IPS DF 4.7 (cell line): ENCODE measurements at regions not wholly inside any gene's neighbourhood (a gene's known extent, or its start where the extent isn't known, plus 50 kb on each side); places are given as distances from the start of the nearest gene placed in this dataset.

Experiments used
- DNase-seq: peaks from one replicate; pipeline ENCODE4 v3.0.0-alpha.2; 2013; ENCODE audit warnings: low spot score; ENCODE audit errors: extremely low read depth

DNA sequence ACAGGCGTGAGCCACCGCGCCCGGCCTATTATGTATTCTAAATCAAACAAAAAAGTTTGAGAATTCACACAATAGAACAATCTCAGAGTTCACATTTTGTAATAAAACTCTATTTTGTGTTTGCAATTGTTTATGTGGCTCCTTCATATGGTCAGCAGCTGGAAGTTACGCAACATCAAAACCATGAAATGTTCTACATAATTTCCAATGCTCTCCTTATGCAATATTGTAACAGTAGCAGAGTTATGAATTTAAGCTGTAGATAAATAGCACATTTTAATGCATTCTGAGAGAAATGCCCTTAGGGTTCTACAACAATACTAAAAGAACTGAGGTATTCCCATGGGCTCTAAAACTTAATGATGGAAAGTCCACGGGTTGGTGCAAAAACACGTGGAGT is 62.3 kb upstream of the COL11A1 start:
- DNase-seq: no peak

DNA sequence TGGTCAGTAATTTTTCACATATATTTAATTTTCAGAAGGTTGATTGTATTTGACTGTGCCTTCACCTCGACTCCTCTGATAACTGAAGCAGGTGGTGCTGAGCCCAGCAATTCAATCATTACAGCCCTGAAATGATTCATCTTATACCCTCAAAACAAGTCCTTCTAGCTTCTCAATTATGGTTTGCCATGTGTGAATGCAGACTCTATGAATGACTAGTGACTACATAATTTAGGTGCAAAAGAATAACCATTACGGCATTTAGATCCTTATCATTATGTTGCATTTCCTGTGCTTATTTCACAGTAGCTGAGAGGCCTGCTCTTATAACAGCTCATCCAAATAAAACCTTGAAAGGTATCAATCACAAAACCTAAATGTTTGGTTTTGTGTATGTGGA is 54.0 kb upstream of the COL11A1 start:
- DNase-seq: no peak

DNA sequence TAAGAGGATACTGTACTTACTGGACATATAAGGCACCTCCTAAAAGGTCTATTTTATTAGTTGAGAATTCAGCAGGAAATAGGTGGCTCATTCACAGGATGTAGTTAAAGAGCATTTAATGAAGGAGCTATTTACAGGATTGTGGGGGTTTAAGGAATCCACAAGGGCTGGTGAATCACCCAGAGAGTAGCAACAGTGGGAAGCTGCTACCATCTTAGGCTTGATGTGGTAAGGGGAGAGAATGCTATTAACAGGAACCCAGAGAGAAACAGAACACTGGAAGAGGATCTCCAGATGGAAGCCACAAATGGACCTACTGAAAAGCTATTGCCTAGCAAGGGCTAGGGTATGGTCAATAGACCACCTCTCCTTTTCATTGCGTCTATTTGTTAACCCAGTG is 52.0 kb upstream of the COL11A1 start:
- DNase-seq: no peak
